A549 (cell line): ENCODE measurements at regions not wholly inside any gene's neighbourhood (a gene's known extent, or its start where the extent isn't known, plus 50 kb on each side); places are given as distances from the start of the nearest gene placed in this dataset.

Experiments used
- ATAC-seq, 2 experiments: fragments of 200-7000 bp in 1 of 2; fragments of >200 bp in 1 of 2; cut with Nextera tagmentation in 1 of 2; cut with Tn5 transposase in 1 of 2; 3 replicates each; pipeline versions ENCODE4 v1.8.0 to v1.9.1; 2018 to 2020; ENCODE audit warnings: mild to moderate bottlenecking in 1 of 2, moderate library complexity in 1 of 2
- CTCF ChIA-PET: fragments of 300-600 bp; sonication (Branson Sonifier 250); formaldehyde crosslinking; extraction: SDS; loops from one replicate; lab custom pipeline; 2021; ENCODE audit warnings: antibody characterized with exemption, inconsistent platforms; lab: Yijun Ruan, JAX
- POLR2A ChIA-PET: fragments of 350-600 bp; formaldehyde crosslinking; extraction: SDS; loops from one replicate; lab custom pipeline; 2021; ENCODE audit warnings: antibody characterized with exemption, inconsistent platforms; lab: Yijun Ruan, JAX
- DNase-seq, 2 experiments: peaks; one replicate each; pipeline versions ENCODE4 v3.0.0 to v3.0.0-alpha.2; 2011 to 2016; ENCODE audit warnings: low read depth in 1 of 2, low spot score in 1 of 2
- FAIRE-seq: peaks from 2 replicates; lab custom pipeline; 2011; peaks lifted over from hg19 to GRCh38; lab: Jason Lieb, UNC
- H3K27ac ChIP-seq, 2 experiments: fragments of >200 bp; sonication (Bioruptor Twin); formaldehyde crosslinking; 3 replicates each; pipeline ENCODE4 v1.5.1; 2016 to 2017
- H3K4me1 ChIP-seq: fragments of >200 bp; sonication (Bioruptor Twin); formaldehyde crosslinking; 3 replicates; pipeline ENCODE4 v1.6.1; 2016
- H3K4me2 ChIP-seq: fragments of >200 bp; sonication (Bioruptor Twin); formaldehyde crosslinking; 3 replicates; pipeline ENCODE4 v1.6.1; 2016
- H3K4me3 ChIP-seq: fragments of >200 bp; sonication (Bioruptor Twin); formaldehyde crosslinking; 3 replicates; pipeline ENCODE4 v1.5.1; 2016
- H3K9me3 ChIP-seq: fragments of >200 bp; sonication (Bioruptor Twin); formaldehyde crosslinking; 3 replicates; pipeline ENCODE4 v1.6.1; 2016
- BHLHE40 ChIP-seq: IDR thresholded peaks from 2 replicates; pipeline ENCODE4 v1.6.1; 2012; ENCODE audit warnings: low read depth, low read length, inconsistent platforms
- CBX2 ChIP-seq: fragments of 200-600 bp; sonication (generic); IDR thresholded peaks from 2 replicates; pipeline ENCODE4 v1.6.1; 2016; ENCODE audit warnings: low read depth, mild to moderate bottlenecking, borderline replicate concordance
- CBX8 ChIP-seq: fragments of 200-600 bp; sonication (generic); IDR thresholded peaks from 2 replicates; pipeline ENCODE4 v1.6.1; 2016
- CEBPB ChIP-seq, 2 experiments: fragments of >200 bp in 1 of 2; sonication (Bioruptor Twin) in 1 of 2; formaldehyde crosslinking in 1 of 2; IDR thresholded peaks; 2 replicates each; pipeline ENCODE4 v1.6.1; 2012 to 2016
- CHD2 ChIP-seq: fragments of 150-350 bp; IDR thresholded peaks from 2 replicates; pipeline ENCODE4 v1.6.1; 2014; ENCODE audit warnings: low read length; ENCODE audit not compliant: partially characterized antibody
- CTCF ChIP-seq: fragments of >200 bp; sonication (Bioruptor Twin); formaldehyde crosslinking; IDR thresholded peaks from 3 replicates; pipeline ENCODE4 v1.5.1; 2016
- EHF ChIP-seq: fragments of 250-450 bp; sonication (Bioruptor Pico); IDR thresholded peaks from 2 replicates; pipeline ENCODE4 v1.5.0; 2020; ENCODE audit warnings: mild to moderate bottlenecking
- EHMT2 ChIP-seq: fragments of 200-600 bp; sonication (generic); IDR thresholded peaks from 2 replicates; pipeline ENCODE4 v1.6.1; 2016; ENCODE audit warnings: antibody characterized with exemption, low read depth, mild to moderate bottlenecking, moderate library complexity
- ELK1 ChIP-seq: fragments of 150-350 bp; IDR thresholded peaks from 2 replicates; pipeline ENCODE4 v1.6.1; 2014; ENCODE audit warnings: low read depth, mild to moderate bottlenecking, low read length
- ESRRA ChIP-seq: fragments of 150-350 bp; IDR thresholded peaks from 2 replicates; pipeline ENCODE4 v1.6.1; 2014; ENCODE audit warnings: mild to moderate bottlenecking, low read length, borderline replicate concordance
- FOSB ChIP-seq: fragments of 250-450 bp; sonication (Bioruptor Pico); IDR thresholded peaks from 2 replicates; pipeline ENCODE4 v1.5.0; 2020; ENCODE audit warnings: mild to moderate bottlenecking, moderate library complexity
- GATA3 ChIP-seq: IDR thresholded peaks from 2 replicates; pipeline ENCODE4 v1.6.1; 2012; ENCODE audit warnings: borderline replicate concordance
- HES2 ChIP-seq: fragments of >200 bp; sonication (Bioruptor Twin); formaldehyde crosslinking; IDR thresholded peaks from 2 replicates; pipeline ENCODE4 v1.6.1; 2016
- HOXB13 ChIP-seq: fragments of 250-450 bp; sonication (Bioruptor Pico); IDR thresholded peaks from 2 replicates; pipeline ENCODE4 v1.5.0; 2020; ENCODE audit warnings: low read depth, mild to moderate bottlenecking, moderate library complexity
- KDM5A ChIP-seq: fragments of 200-600 bp; sonication (generic); IDR thresholded peaks from 2 replicates; pipeline ENCODE4 v1.6.1; 2016; ENCODE audit warnings: antibody characterized with exemption, mild to moderate bottlenecking
- MAZ ChIP-seq: fragments of 150-350 bp; IDR thresholded peaks from 2 replicates; pipeline ENCODE4 v1.6.1; 2014; ENCODE audit warnings: antibody characterized with exemption, low read depth, low read length, borderline replicate concordance
- NR3C1 ChIP-seq: fragments of >200 bp; sonication (Bioruptor Twin); formaldehyde crosslinking; IDR thresholded peaks from 3 replicates; pipeline ENCODE4 v1.6.1; 2017
- PHF8 ChIP-seq: fragments of 200-600 bp; sonication (generic); IDR thresholded peaks from 2 replicates; pipeline ENCODE4 v1.6.1; 2016; ENCODE audit warnings: low read depth, mild to moderate bottlenecking, antibody characterized with exemption, moderate library complexity, borderline replicate concordance
- POLR2AphosphoS2 ChIP-seq: conservative IDR thresholded peaks from 2 replicates; pipeline ENCODE4 v1.6.1; 2012; ENCODE audit warnings: low read length, improper control_type of control experiment, inconsistent platforms
- RAD21 ChIP-seq, 2 experiments: fragments of >200 bp in 1 of 2; sonication (Bioruptor Twin) in 1 of 2; formaldehyde crosslinking in 1 of 2; IDR thresholded peaks in 1 of 2; conservative IDR thresholded peaks in 1 of 2; 2 replicates in 1 of 2; 3 replicates in 1 of 2; pipeline ENCODE4 v1.6.1; 2012 to 2018; ENCODE audit warnings: inconsistent platforms in 1 of 2
- RARB ChIP-seq: fragments of 250-450 bp; sonication (Bioruptor Pico); IDR thresholded peaks from 2 replicates; pipeline ENCODE4 v1.8.0; 2021; ENCODE audit warnings: mild to moderate bottlenecking, moderate library complexity
- REST ChIP-seq: fragments of 200-600 bp; sonication (generic); IDR thresholded peaks from 2 replicates; pipeline ENCODE4 v1.6.1; 2016; ENCODE audit warnings: antibody characterized with exemption, mild to moderate bottlenecking, moderate library complexity
- RFX5 ChIP-seq: fragments of 450-650 bp; IDR thresholded peaks from 2 replicates; pipeline ENCODE4 v1.7.1; 2014; ENCODE audit warnings: antibody characterized with exemption, mild to moderate bottlenecking, moderate library complexity
- SREBF2 ChIP-seq: fragments of 450-650 bp; IDR thresholded peaks from 2 replicates; pipeline ENCODE4 v1.6.1; 2014; ENCODE audit warnings: mild to moderate bottlenecking, moderate library complexity
- TFCP2L1 ChIP-seq: fragments of 250-450 bp; sonication (Bioruptor Pico); IDR thresholded peaks from 2 replicates; pipeline ENCODE4 v1.5.0; 2021; ENCODE audit warnings: mild to moderate bottlenecking
- TP53 ChIP-seq: fragments of 250-450 bp; sonication (Bioruptor Pico); IDR thresholded peaks from 2 replicates; pipeline ENCODE4 v1.5.0; 2021; ENCODE audit warnings: mild to moderate bottlenecking, moderate library complexity
- USF2 ChIP-seq: fragments of 450-650 bp; IDR thresholded peaks from 2 replicates; pipeline ENCODE4 v1.6.1; 2014; ENCODE audit warnings: antibody characterized with exemption
- ZSCAN20 ChIP-seq: fragments of 250-450 bp; sonication (Bioruptor Pico); IDR thresholded peaks from 2 replicates; pipeline ENCODE4 v1.8.0; 2022; ENCODE audit warnings: mild to moderate bottlenecking, moderate library complexity
- WGBS: methylation state at CpG from one replicate; pipeline ENCODE4 v1.1.6; 2017; ENCODE audit errors: missing lambda C conversion rate; 5-methylcytosine and 5-hydroxymethylcytosine counted together

GRCh38 chr5:97750576-97750975 is 567.5 kb upstream of the RIOK2 start:
- H3K4me2 ChIP-seq: no peak overlapping the region
- H3K4me1 ChIP-seq: no peaks in the 10 kb centered on the region
- H3K27ac ChIP-seq: no peak overlapping the region
- DNase-seq: no peak
- ChIA-PET POLR2A (no interaction called here), CTCF (no interaction called here)
- H3K4me3 ChIP-seq: no peak overlapping the region
- no peak for ATAC-seq
- 51% methylated on average over 2 of the region's 2 CpGs for WGBS
- FAIRE-seq: no peak
- TF ChIP-seq CBX8: no peak
- H3K9me3 ChIP-seq: no peaks in the 10 kb centered on the region

GRCh38 chr5:97751540-97751939 is 568.5 kb upstream of the RIOK2 start:
- H3K4me2 ChIP-seq: no peak overlapping the region
- POLR2A ChIA-PET: no interaction called here
- H3K4me3 ChIP-seq: no peak overlapping the region
- FAIRE-seq (no peak), ATAC-seq (no peak), DNase-seq (no peak)
- no peaks in the 10 kb centered on the region for H3K9me3 ChIP-seq
- WGBS: 0% methylated on average over 1 of the region's 1 CpG
- no peak overlapping the region for H3K27ac ChIP-seq
- TF ChIP-seq GATA3 (no peak), FOSB (CRISPR knock-in tag) (no peak), SREBF2 (no peak), CTCF (no peak), TP53 (CRISPR knock-in tag) (no peak), CEBPB (IDR thresholded peaks at IDR 0.05) (no peak), POLR2AphosphoS2 (no peak), CHD2 (no peak), RARB (CRISPR knock-in tag) (no peak)
- H3K4me1 ChIP-seq: no peaks in the 10 kb centered on the region
- CTCF ChIA-PET: interaction anchor here (0.7 kb wide), 1 partner anchor 24 kb away, joined by 3 read pairs; no protein-coding TSS in a partner anchor

GRCh38 chr5:97752871-97753270 is 569.8 kb upstream of the RIOK2 start:
- H3K27ac ChIP-seq: no peak overlapping the region
- CTCF ChIA-PET: no interaction called here
- DNase-seq (no peak), ATAC-seq (no peak), FAIRE-seq (no peak)
- POLR2A ChIA-PET: no interaction called here
- H3K4me1 ChIP-seq: no peaks in the 10 kb centered on the region
- TF ChIP-seq BHLHE40: no peak
- no peak for TF ChIP-seq PHF8
- no peak for TF ChIP-seq EHMT2
- TF ChIP-seq MAZ: no peak
- no peak for TF ChIP-seq USF2
- TF ChIP-seq TFCP2L1 (CRISPR knock-in tag): no peak
- TF ChIP-seq ESRRA: no peak
- no peak for TF ChIP-seq GATA3
- no peak for TF ChIP-seq HOXB13 (CRISPR knock-in tag)
- no peak for TF ChIP-seq RAD21 (conservative IDR thresholded peaks at IDR 0.05 in 1 of 2, IDR thresholded peaks at IDR 0.05 in 1 of 2)
- no peak for TF ChIP-seq KDM5A
- no peak for TF ChIP-seq CBX2
- TF ChIP-seq FOSB (CRISPR knock-in tag): no peak
- TF ChIP-seq RFX5: no peak
- TF ChIP-seq ZSCAN20 (CRISPR knock-in tag): no peak
- TF ChIP-seq ELK1: no peak
- no peak for TF ChIP-seq HES2
- no peak for TF ChIP-seq EHF (CRISPR knock-in tag)
- TF ChIP-seq NR3C1: no peak
- TF ChIP-seq REST: no peak
- no peak overlapping the region for H3K4me2 ChIP-seq
- no peak overlapping the region for H3K4me3 ChIP-seq
- H3K9me3 ChIP-seq: no peaks in the 10 kb centered on the region
